Neural progenitor cell (in vitro differentiated cells): ENCODE measurements at regions not wholly inside any gene's neighbourhood (a gene's known extent, or its start where the extent isn't known, plus 50 kb on each side); places are given as distances from the start of the nearest gene placed in this dataset.

Source experiments
- EZH2phosphoT487 ChIP-seq: fragments of 200-600 bp; sonication (generic); IDR thresholded peaks from 2 replicates; pipeline ENCODE4 v1.6.1; 2017; ENCODE audit warnings: antibody characterized with exemption
- TF ChIP-seq, protein P1 (sequence below): fragments of 200-600 bp; sonication (generic); IDR thresholded peaks from 2 replicates; pipeline ENCODE4 v1.5.1; 2017; ENCODE audit warnings: antibody characterized with exemption, mild to moderate bottlenecking

DNA sequence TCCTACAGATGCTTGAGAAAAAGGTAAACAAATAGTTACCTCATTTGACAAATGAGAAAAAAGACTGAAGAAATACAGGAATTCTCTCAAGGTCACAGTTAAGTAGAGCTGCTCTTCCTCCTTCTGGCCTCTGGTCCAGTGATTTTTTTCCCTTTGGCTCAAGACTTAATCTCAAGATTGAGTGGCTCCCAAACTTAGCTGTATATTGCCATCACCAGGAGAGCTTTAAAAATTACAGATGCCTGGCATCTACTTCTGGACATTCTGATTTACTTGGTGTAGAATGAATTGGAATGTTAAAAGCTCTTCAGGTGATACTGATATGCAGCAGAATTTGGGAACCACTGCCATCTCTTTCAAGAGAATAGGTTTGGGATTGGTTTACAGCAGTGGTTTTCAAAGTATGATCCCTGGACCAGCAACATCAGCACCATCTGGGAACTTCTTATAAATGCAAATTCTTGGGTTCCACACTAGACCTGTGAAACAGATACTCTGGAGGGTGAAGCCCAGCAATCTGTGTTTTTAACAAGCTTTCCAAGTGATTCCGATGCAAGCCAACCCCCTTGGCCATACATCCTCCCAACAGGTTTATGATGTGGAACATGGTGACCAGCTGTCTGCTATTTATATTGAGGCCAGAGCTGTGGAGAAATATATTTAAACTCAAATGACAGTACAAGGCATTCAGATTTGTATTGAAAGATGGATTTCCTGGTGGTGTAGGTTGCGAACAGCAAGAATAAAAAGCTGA, 333.0 kb upstream of the RARB start:
- TF ChIP-seq, protein P1, sequence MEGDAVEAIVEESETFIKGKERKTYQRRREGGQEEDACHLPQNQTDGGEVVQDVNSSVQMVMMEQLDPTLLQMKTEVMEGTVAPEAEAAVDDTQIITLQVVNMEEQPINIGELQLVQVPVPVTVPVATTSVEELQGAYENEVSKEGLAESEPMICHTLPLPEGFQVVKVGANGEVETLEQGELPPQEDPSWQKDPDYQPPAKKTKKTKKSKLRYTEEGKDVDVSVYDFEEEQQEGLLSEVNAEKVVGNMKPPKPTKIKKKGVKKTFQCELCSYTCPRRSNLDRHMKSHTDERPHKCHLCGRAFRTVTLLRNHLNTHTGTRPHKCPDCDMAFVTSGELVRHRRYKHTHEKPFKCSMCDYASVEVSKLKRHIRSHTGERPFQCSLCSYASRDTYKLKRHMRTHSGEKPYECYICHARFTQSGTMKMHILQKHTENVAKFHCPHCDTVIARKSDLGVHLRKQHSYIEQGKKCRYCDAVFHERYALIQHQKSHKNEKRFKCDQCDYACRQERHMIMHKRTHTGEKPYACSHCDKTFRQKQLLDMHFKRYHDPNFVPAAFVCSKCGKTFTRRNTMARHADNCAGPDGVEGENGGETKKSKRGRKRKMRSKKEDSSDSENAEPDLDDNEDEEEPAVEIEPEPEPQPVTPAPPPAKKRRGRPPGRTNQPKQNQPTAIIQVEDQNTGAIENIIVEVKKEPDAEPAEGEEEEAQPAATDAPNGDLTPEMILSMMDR = no peak
- no peak for TF ChIP-seq EZH2phosphoT487
